Fibroblast of lung (primary cell): ENCODE measurements at regions not wholly inside any gene's neighbourhood (a gene's known extent, or its start where the extent isn't known, plus 50 kb on each side); places are given as distances from the start of the nearest gene placed in this dataset.

Source experiments
- DNase-seq, 2 donors: peaks; one replicate each; pipeline versions ENCODE4 v3.0.0 to v3.0.0-alpha.2; 2010; ENCODE audit warnings: low read depth in 2 of 2
- H2AFZ ChIP-seq: 2 replicates; pipeline ENCODE4 v1.5.1; 2012; ENCODE audit warnings: low read length, control low read depth, inconsistent platforms
- H3K27ac ChIP-seq: 2 replicates; pipeline ENCODE4 v1.5.1; 2011; ENCODE audit warnings: low read length, control low read depth; ENCODE audit not compliant: insufficient read depth
- H3K27me3 ChIP-seq: 2 replicates; pipeline ENCODE4 v1.5.1; 2011; ENCODE audit warnings: mild to moderate bottlenecking, low read length; ENCODE audit not compliant: control insufficient read depth, insufficient read depth
- H3K36me3 ChIP-seq: 2 replicates; pipeline ENCODE4 v1.5.1; 2011; ENCODE audit warnings: low read length; ENCODE audit not compliant: control insufficient read depth, insufficient read depth
- H3K4me1 ChIP-seq: 2 replicates; pipeline ENCODE4 v1.5.1; 2011; ENCODE audit warnings: low read length; ENCODE audit not compliant: control insufficient read depth, insufficient read depth; ENCODE audit errors: extremely low read depth
- H3K4me2 ChIP-seq: 2 replicates; pipeline ENCODE4 v1.5.1; 2011; ENCODE audit warnings: low read length, control low read depth; ENCODE audit not compliant: insufficient read depth; ENCODE audit errors: extremely low read depth
- H3K4me3 ChIP-seq, 4 experiments: fragments of 200-600 bp in 1 of 4; sonication (generic) in 1 of 4; replicated peaks in 1 of 4; 2 replicates each; pipeline ENCODE4 v1.5.1; 2011 to 2016; ENCODE audit warnings: low read length in 4 of 4, low read depth in 3 of 4, mild to moderate bottlenecking in 3 of 4, control low read depth in 2 of 4, inconsistent platforms in 1 of 4, mixed read lengths in 1 of 4; ENCODE audit not compliant: insufficient read depth in 1 of 4; ENCODE audit errors: control extremely low read depth in 1 of 4
- H3K79me2 ChIP-seq: 2 replicates; pipeline ENCODE4 v1.5.1; 2012; ENCODE audit warnings: mild to moderate bottlenecking, low read length, inconsistent platforms; ENCODE audit not compliant: control insufficient read depth, insufficient read depth
- H3K9ac ChIP-seq: 2 replicates; pipeline ENCODE4 v1.5.1; 2011; ENCODE audit warnings: mild to moderate bottlenecking, low read length, control low read depth; ENCODE audit not compliant: insufficient read depth
- H3K9me3 ChIP-seq: 2 replicates; pipeline ENCODE4 v1.5.1; 2012; ENCODE audit warnings: low read depth, low read length; ENCODE audit not compliant: control insufficient read depth, insufficient read depth
- H4K20me1 ChIP-seq: 2 replicates; pipeline ENCODE4 v1.5.1; 2011; ENCODE audit warnings: low read length; ENCODE audit not compliant: control insufficient read depth, insufficient read depth; ENCODE audit errors: extremely low read depth
- EZH2 ChIP-seq: IDR thresholded peaks from 2 replicates; pipeline ENCODE4 v1.5.1; 2012; ENCODE audit warnings: low read length, control low read depth, mild to moderate bottlenecking; ENCODE audit errors: missing control alignments
- TF ChIP-seq, protein P1 (sequence below), 2 donors: IDR thresholded peaks in 1 of 2; conservative IDR thresholded peaks in 1 of 2; 1 replicate in 1 of 2; 2 replicates in 1 of 2; pipeline ENCODE4 v1.5.1; 2011 to 2012; ENCODE audit warnings: low read length in 2 of 2, control low read depth in 1 of 2, inconsistent platforms in 1 of 2, low read depth in 1 of 2, mild to moderate bottlenecking in 1 of 2

DNA sequence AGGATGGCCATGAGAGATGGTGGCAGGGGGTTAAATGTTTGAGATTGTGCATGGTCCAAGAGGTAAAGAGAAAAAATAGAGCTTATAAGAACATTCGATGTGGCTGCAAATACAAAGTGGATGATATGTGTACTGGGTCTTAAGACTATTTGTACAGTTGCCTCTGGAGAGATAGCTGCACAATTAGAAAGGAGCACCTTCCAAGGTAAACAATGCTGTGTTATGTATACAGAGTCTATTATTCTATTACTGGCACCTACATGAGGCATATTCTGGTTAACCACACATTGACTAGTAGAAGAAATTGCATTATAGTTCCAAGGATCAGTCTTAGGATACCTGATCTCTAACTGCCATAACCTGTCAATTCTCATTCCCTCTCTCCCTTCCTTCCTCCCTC, 238.0 kb upstream of the FOXN3 start:
- H3K4me1 ChIP-seq = no peaks in the 10 kb centered on the region
- H3K27me3 ChIP-seq = no peaks in the 10 kb centered on the region
- TF ChIP-seq, protein P1, sequence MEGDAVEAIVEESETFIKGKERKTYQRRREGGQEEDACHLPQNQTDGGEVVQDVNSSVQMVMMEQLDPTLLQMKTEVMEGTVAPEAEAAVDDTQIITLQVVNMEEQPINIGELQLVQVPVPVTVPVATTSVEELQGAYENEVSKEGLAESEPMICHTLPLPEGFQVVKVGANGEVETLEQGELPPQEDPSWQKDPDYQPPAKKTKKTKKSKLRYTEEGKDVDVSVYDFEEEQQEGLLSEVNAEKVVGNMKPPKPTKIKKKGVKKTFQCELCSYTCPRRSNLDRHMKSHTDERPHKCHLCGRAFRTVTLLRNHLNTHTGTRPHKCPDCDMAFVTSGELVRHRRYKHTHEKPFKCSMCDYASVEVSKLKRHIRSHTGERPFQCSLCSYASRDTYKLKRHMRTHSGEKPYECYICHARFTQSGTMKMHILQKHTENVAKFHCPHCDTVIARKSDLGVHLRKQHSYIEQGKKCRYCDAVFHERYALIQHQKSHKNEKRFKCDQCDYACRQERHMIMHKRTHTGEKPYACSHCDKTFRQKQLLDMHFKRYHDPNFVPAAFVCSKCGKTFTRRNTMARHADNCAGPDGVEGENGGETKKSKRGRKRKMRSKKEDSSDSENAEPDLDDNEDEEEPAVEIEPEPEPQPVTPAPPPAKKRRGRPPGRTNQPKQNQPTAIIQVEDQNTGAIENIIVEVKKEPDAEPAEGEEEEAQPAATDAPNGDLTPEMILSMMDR (conservative IDR thresholded peaks at IDR 0.05 in 1 of 2, IDR thresholded peaks at IDR 0.05 in 1 of 2; ENCODE audit: low read depth in 1 of 2, low read length in 2 of 2) = no peak
- TF ChIP-seq EZH2 = no peak
- H3K4me2 ChIP-seq = no peak overlapping the region
- H4K20me1 ChIP-seq = no peaks in the 10 kb centered on the region
- H2AFZ ChIP-seq = no peak overlapping the region
- no peaks in the 10 kb centered on the region for H3K36me3 ChIP-seq
- DNase-seq = peak in 1 of 2 donors; percentile 29
- no peak overlapping the region for H3K4me3 ChIP-seq
- H3K79me2 ChIP-seq = no peaks in the 10 kb centered on the region
- H3K9ac ChIP-seq = no peak overlapping the region
- H3K9me3 ChIP-seq = no peaks in the 10 kb centered on the region
- no peak overlapping the region for H3K27ac ChIP-seq

- Histone ChIP-seq H3K36me3 (no peaks in the 10 kb centered on the region), H3K27me3 (no peaks in the 10 kb centered on the region), H4K20me1 (no peaks in the 10 kb centered on the region), H3K9ac (no peak overlapping the region), H2AFZ (no peak overlapping the region), H3K9me3 (no peaks in the 10 kb centered on the region), H3K4me3 (no peak overlapping the region), H3K79me2 (no peaks in the 10 kb centered on the region), H3K4me1 (no peaks in the 10 kb centered on the region), H3K27ac (no peak overlapping the region), H3K4me2 (no peak overlapping the region)
- TF ChIP-seq, protein P1 (conservative IDR thresholded peaks at IDR 0.05 in 1 of 2, IDR thresholded peaks at IDR 0.05 in 1 of 2; ENCODE audit: low read depth in 1 of 2, low read length in 2 of 2) = no peak
- TF ChIP-seq EZH2 = no peak
- DNase-seq = no peak
Observed at GRCh38 chr14:89652352-89652751, 235.3 kb upstream of the FOXN3 start.

GRCh38 chr14:89651805-89652204, 234.8 kb upstream of the FOXN3 start:
- H3K36me3 ChIP-seq = no peaks in the 10 kb centered on the region
- H3K27ac ChIP-seq = no peak overlapping the region
- no peak for TF ChIP-seq EZH2
- TF ChIP-seq, protein P1 (conservative IDR thresholded peaks at IDR 0.05 in 1 of 2, IDR thresholded peaks at IDR 0.05 in 1 of 2; ENCODE audit: low read depth in 1 of 2, low read length in 2 of 2) = no peak
- H3K4me3 ChIP-seq = no peak overlapping the region
- H4K20me1 ChIP-seq = no peaks in the 10 kb centered on the region
- H3K4me1 ChIP-seq = no peaks in the 10 kb centered on the region
- H3K9ac ChIP-seq = no peak overlapping the region
- no peaks in the 10 kb centered on the region for H3K9me3 ChIP-seq
- no peak overlapping the region for H2AFZ ChIP-seq
- no peak for DNase-seq
- H3K4me2 ChIP-seq = no peak overlapping the region
- H3K27me3 ChIP-seq = no peaks in the 10 kb centered on the region
- H3K79me2 ChIP-seq = no peaks in the 10 kb centered on the region
